ENCODE measurements at regions not wholly inside any gene's neighbourhood (a gene's known extent, or its start where the extent isn't known, plus 50 kb on each side); places are given as distances from the start of the nearest gene placed in this dataset.

- no peak for DNase-seq
- WGBS (ENCODE audit: insufficient coverage): no CpG with 5 or more reads among the region's 6 CpGs
- Histone ChIP-seq H3K4me1 (ENCODE audit: control insufficient read depth, insufficient read depth, low read length) (peaks cover 3% of the 10 kb centered on the region), H3K36me3 (ENCODE audit: control insufficient read depth, insufficient read depth, low read length) (no peaks in the 10 kb centered on the region), H3K4me3 (ENCODE audit: low read length) (no peak overlapping the region), H3K27ac (ENCODE audit: low read length) (no peak overlapping the region), H3K9me3 (replicated peaks; ENCODE audit: control insufficient read depth, low read depth, low read length) (no peaks in the 10 kb centered on the region), H3K27me3 (ENCODE audit: control insufficient read depth, insufficient read depth, low read length) (no peaks in the 10 kb centered on the region)
Measured at GRCh38 chr2:181165199-181165868, 184.9 kb downstream of the UBE2E3 start.

GRCh38 chr2:181169503-181169902 is 189.1 kb downstream of the UBE2E3 start:
- no CpG with 5 or more reads among the region's 1 CpG for WGBS (ENCODE audit: insufficient coverage)
- H3K4me1 ChIP-seq (ENCODE audit: control insufficient read depth, insufficient read depth, low read length): peaks cover 11% of the 10 kb centered on the region
- no peaks in the 10 kb centered on the region for H3K9me3 ChIP-seq (replicated peaks; ENCODE audit: control insufficient read depth, low read depth, low read length)
- no peaks in the 10 kb centered on the region for H3K36me3 ChIP-seq (ENCODE audit: control insufficient read depth, insufficient read depth, low read length)
- no peak overlapping the region for H3K27ac ChIP-seq (ENCODE audit: low read length)
- no peaks in the 10 kb centered on the region for H3K27me3 ChIP-seq (ENCODE audit: control insufficient read depth, insufficient read depth, low read length)
- peak; percentile 82 for DNase-seq
- no peak overlapping the region for H3K4me3 ChIP-seq (ENCODE audit: low read length)

GRCh38 chr2:181170256-181170655 is 189.9 kb downstream of the UBE2E3 start:
- H3K4me3 ChIP-seq (ENCODE audit: low read length): no peak overlapping the region
- no peaks in the 10 kb centered on the region for H3K27me3 ChIP-seq (ENCODE audit: control insufficient read depth, insufficient read depth, low read length)
- H3K27ac ChIP-seq (ENCODE audit: low read length): no peak overlapping the region
- no peaks in the 10 kb centered on the region for H3K9me3 ChIP-seq (replicated peaks; ENCODE audit: control insufficient read depth, low read depth, low read length)
- H3K4me1 ChIP-seq (ENCODE audit: control insufficient read depth, insufficient read depth, low read length): peaks cover 11% of the 10 kb centered on the region
- 63% methylated on average over 1 of the region's 2 CpGs for WGBS (ENCODE audit: insufficient coverage)
- no peak for DNase-seq
- no peaks in the 10 kb centered on the region for H3K36me3 ChIP-seq (ENCODE audit: control insufficient read depth, insufficient read depth, low read length)

- WGBS (ENCODE audit: insufficient coverage): no CpG with 5 or more reads among the region's 3 CpGs
- Histone ChIP-seq H3K4me3 (ENCODE audit: low read length) (no peak overlapping the region), H3K27ac (ENCODE audit: low read length) (peak overlapping the region; percentile 38), H3K27me3 (ENCODE audit: control insufficient read depth, insufficient read depth, low read length) (no peaks in the 10 kb centered on the region), H3K9me3 (replicated peaks; ENCODE audit: control insufficient read depth, low read depth, low read length) (no peaks in the 10 kb centered on the region), H3K36me3 (ENCODE audit: control insufficient read depth, insufficient read depth, low read length) (no peaks in the 10 kb centered on the region), H3K4me1 (ENCODE audit: control insufficient read depth, insufficient read depth, low read length) (peaks cover 11% of the 10 kb centered on the region)
- peak; percentile 48 for DNase-seq
Measured at GRCh38 chr2:181172676-181173075, 192.3 kb downstream of the UBE2E3 start.

- Histone ChIP-seq H3K4me3 (ENCODE audit: low read length) (no peak overlapping the region), H3K27ac (ENCODE audit: low read length) (peak overlapping the region; percentile 38), H3K4me1 (ENCODE audit: control insufficient read depth, insufficient read depth, low read length) (peaks cover 11% of the 10 kb centered on the region), H3K27me3 (ENCODE audit: control insufficient read depth, insufficient read depth, low read length) (no peaks in the 10 kb centered on the region), H3K9me3 (replicated peaks; ENCODE audit: control insufficient read depth, low read depth, low read length) (no peaks in the 10 kb centered on the region), H3K36me3 (ENCODE audit: control insufficient read depth, insufficient read depth, low read length) (no peaks in the 10 kb centered on the region)
- peak; percentile 68 for DNase-seq
- WGBS (ENCODE audit: insufficient coverage): 33% methylated on average over 1 of the region's 5 CpGs
Measured at GRCh38 chr2:181174611-181175580, 194.5 kb downstream of the UBE2E3 start.

GRCh38 chr2:181176540-181176939 is 196.1 kb downstream of the UBE2E3 start:
- no peaks in the 10 kb centered on the region for H3K27me3 ChIP-seq (ENCODE audit: control insufficient read depth, insufficient read depth, low read length)
- no CpG with 5 or more reads among the region's 1 CpG for WGBS (ENCODE audit: insufficient coverage)
- DNase-seq: no peak
- no peak overlapping the region for H3K4me3 ChIP-seq (ENCODE audit: low read length)
- peaks cover 8% of the 10 kb centered on the region for H3K4me1 ChIP-seq (ENCODE audit: control insufficient read depth, insufficient read depth, low read length)
- no peaks in the 10 kb centered on the region for H3K36me3 ChIP-seq (ENCODE audit: control insufficient read depth, insufficient read depth, low read length)
- H3K9me3 ChIP-seq (replicated peaks; ENCODE audit: control insufficient read depth, low read depth, low read length): no peaks in the 10 kb centered on the region
- no peak overlapping the region for H3K27ac ChIP-seq (ENCODE audit: low read length)

GRCh38 chr2:181177376-181177775 is 197.0 kb downstream of the UBE2E3 start:
- Histone ChIP-seq H3K27ac (ENCODE audit: low read length) (no peak overlapping the region), H3K4me3 (ENCODE audit: low read length) (no peak overlapping the region), H3K27me3 (ENCODE audit: control insufficient read depth, insufficient read depth, low read length) (no peaks in the 10 kb centered on the region)

GRCh38 chr2:181178130-181178529 is 197.7 kb downstream of the UBE2E3 start:
- H3K27ac ChIP-seq (ENCODE audit: low read length): no peak overlapping the region
- H3K4me1 ChIP-seq (ENCODE audit: control insufficient read depth, insufficient read depth, low read length): peaks cover 7% of the 10 kb centered on the region
- H3K36me3 ChIP-seq (ENCODE audit: control insufficient read depth, insufficient read depth, low read length): no peaks in the 10 kb centered on the region
- DNase-seq: no peak
- no peaks in the 10 kb centered on the region for H3K9me3 ChIP-seq (replicated peaks; ENCODE audit: control insufficient read depth, low read depth, low read length)
- H3K27me3 ChIP-seq (ENCODE audit: control insufficient read depth, insufficient read depth, low read length): no peaks in the 10 kb centered on the region
- no peak overlapping the region for H3K4me3 ChIP-seq (ENCODE audit: low read length)

More at GRCh38 chr2:181177376-181177775, 197.0 kb downstream of the UBE2E3 start:
- Histone ChIP-seq H3K4me1 (ENCODE audit: control insufficient read depth, insufficient read depth, low read length) (peaks cover 8% of the 10 kb centered on the region), H3K36me3 (ENCODE audit: control insufficient read depth, insufficient read depth, low read length) (no peaks in the 10 kb centered on the region), H3K9me3 (replicated peaks; ENCODE audit: control insufficient read depth, low read depth, low read length) (no peaks in the 10 kb centered on the region)
- no peak for DNase-seq

GRCh38 chr2:181178823-181179412 is 198.5 kb downstream of the UBE2E3 start:
- Histone ChIP-seq H3K9me3 (replicated peaks; ENCODE audit: control insufficient read depth, low read depth, low read length) (no peaks in the 10 kb centered on the region), H3K27ac (ENCODE audit: low read length) (no peak overlapping the region), H3K27me3 (ENCODE audit: control insufficient read depth, insufficient read depth, low read length) (no peaks in the 10 kb centered on the region), H3K36me3 (ENCODE audit: control insufficient read depth, insufficient read depth, low read length) (no peaks in the 10 kb centered on the region), H3K4me1 (ENCODE audit: control insufficient read depth, insufficient read depth, low read length) (peaks cover 3% of the 10 kb centered on the region), H3K4me3 (ENCODE audit: low read length) (no peak overlapping the region)
- DNase-seq: no peak
- WGBS (ENCODE audit: insufficient coverage): 40% methylated on average over 1 of the region's 2 CpGs

GRCh38 chr2:181183878-181184542 is 203.6 kb downstream of the UBE2E3 start:
- Histone ChIP-seq H3K9me3 (replicated peaks; ENCODE audit: control insufficient read depth, low read depth, low read length) (no peaks in the 10 kb centered on the region), H3K27ac (ENCODE audit: low read length) (no peak overlapping the region), H3K36me3 (ENCODE audit: control insufficient read depth, insufficient read depth, low read length) (no peaks in the 10 kb centered on the region), H3K4me3 (ENCODE audit: low read length) (no peak overlapping the region), H3K4me1 (ENCODE audit: control insufficient read depth, insufficient read depth, low read length) (peaks cover 3% of the 10 kb centered on the region), H3K27me3 (ENCODE audit: control insufficient read depth, insufficient read depth, low read length) (no peaks in the 10 kb centered on the region)
- WGBS (ENCODE audit: insufficient coverage): 71% methylated on average over 1 of the region's 4 CpGs
- DNase-seq: no peak
